Activated CD4-positive, alpha-beta T cell treated with anti-CD3 and anti-CD28 coated beads, Interleukin-10, Interleukin-2, amounts not matched to agents 100 ng/mL and 50 ng/mL, durations not matched to agents 16 hours and 8 hours (primary cell): ENCODE measurements at regions not wholly inside any gene's neighbourhood (a gene's known extent, or its start where the extent isn't known, plus 50 kb on each side); places are given as distances from the start of the nearest gene placed in this dataset.

Experiments used
- DNase-seq: peaks from one replicate; pipeline ENCODE4 v3.0.0-alpha.2; 2020

GRCh38 chr5:31048282-31049270 lies 144.9 kb upstream of the CDH6 start:
- DNase-seq = no peak

DNA sequence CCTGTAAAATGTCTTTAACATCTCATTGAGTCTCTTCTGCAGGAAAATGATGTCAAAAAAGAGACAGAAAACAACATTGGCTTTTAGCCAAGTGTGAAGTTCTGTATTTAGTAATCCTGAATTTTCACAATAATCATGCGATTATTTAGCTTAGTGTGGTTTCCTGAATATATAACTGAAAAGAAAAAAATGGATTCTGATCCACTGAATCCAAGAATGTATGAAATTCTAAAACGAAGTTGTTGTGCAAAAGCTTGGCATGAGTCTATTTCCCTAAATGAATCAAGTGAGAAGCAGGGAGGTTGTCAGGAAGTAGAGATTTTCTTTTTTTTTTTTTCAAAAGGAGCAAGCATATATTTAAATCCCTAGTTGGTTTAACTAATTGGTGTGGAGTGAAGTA lies 145.9 kb upstream of the CDH6 start:
- DNase-seq = no peak

DNA sequence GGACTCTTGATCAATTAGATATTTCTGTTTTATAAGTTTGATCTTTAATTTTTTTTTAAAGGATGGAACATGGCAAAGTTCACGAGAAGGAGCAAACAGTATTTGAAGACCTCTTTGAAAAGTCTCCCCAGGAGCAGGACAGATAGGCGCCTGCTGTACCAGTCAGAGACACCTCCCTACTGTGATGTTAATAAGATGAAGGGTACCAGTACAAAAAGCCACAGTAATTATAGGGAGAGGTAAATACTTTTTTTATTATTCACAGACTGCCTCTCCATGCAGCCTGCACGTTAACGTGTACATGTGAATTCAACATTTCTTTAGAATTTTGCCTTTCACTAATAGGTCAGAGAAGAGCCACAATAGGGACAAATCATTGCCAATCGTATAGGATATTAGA lies 146.5 kb upstream of the CDH6 start:
- DNase-seq = no peak

GRCh38 chr5:31036411-31036810 lies 157.1 kb upstream of the CDH6 start:
- no peak for DNase-seq

GRCh38 chr5:31033295-31033694 lies 160.2 kb upstream of the CDH6 start:
- no peak for DNase-seq

DNA sequence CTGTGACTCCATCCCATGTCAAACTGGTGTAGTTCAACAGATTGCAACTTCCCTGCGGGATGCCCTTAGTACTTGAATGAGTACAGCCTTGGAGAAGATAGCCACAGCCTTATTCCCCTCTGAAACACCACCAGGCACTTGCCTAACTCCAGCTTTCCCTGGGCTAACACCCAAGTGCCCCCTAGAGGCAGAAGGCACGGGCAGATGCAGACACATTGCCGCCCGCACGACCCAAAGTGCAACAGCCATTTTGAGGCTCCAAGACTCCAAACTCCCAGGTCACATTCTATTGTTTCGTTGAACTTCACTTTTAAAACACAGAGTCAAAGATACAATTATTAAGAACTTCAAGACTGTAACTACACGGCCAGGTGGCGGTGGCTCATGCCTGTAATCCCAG lies 163.6 kb upstream of the CDH6 start:
- no peak for DNase-seq

DNA sequence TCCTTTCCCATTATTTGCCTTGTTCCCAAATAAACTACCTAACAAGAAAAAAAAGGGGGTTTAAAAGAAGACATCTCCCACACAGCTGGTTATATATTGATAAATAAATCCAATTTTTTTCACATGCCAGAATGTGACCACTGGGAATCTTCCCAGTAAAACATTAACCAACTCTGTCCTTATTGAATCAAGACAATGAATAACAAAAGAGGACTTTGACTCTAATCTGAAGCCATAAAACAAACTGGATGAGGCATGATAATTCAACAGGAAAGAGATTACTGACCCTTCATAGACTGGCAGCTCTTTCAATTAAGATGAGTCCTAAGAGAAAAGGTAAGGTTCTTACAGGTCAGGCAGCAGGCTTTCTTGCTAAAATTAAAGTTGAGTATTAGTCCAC lies 165.8 kb upstream of the CDH6 start:
- DNase-seq = no peak

GRCh38 chr5:31023105-31023504 lies 170.4 kb upstream of the CDH6 start:
- no peak for DNase-seq

GRCh38 chr5:31021181-31021624 lies 172.3 kb upstream of the CDH6 start:
- no peak for DNase-seq

- no peak for DNase-seq
Measured at GRCh38 chr5:31008231-31008630, 185.3 kb upstream of the CDH6 start.

DNA sequence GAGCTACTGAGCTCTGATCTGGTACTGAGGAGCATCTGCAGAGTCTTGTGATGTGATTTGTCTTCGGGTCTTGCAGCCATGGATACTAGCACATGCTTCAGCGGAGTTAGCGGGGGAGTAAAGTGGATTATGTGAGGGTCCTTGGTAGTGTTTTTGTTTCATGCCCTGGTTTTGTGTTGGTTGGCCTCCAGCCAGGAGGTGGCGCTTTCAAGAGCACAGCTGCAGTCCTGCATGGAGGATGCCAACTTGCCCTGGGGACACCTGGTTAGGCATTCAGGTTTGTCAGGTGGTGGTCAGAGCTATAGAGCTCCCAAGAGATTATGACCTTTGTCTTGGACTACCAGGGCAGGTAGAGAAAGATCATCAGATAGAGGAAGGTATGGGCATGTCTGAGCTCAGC lies 185.8 kb upstream of the CDH6 start:
- DNase-seq = no peak

DNA sequence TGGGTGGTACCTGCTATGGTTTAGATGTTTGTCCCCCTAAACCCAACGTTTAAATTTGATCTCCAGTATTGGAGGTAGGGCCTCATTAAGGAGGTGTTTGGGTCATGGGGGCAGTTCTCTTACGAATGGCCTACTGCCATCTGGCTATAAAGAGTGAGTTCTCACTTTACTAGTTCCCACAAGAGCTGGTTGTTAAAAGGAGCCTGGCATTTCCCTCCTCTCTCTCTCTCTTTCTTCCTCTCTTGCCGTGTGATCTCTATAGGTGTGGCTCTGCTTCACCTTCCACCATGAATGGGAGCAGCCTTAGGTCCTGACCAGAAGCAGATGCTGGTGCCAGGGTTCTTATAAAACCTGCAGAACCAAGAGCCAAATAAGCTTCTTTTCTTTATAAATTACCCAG lies 193.2 kb upstream of the CDH6 start:
- DNase-seq = no peak

- DNase-seq = no peak
Measured at GRCh38 chr5:30997681-30998080, 195.8 kb upstream of the CDH6 start.

DNA sequence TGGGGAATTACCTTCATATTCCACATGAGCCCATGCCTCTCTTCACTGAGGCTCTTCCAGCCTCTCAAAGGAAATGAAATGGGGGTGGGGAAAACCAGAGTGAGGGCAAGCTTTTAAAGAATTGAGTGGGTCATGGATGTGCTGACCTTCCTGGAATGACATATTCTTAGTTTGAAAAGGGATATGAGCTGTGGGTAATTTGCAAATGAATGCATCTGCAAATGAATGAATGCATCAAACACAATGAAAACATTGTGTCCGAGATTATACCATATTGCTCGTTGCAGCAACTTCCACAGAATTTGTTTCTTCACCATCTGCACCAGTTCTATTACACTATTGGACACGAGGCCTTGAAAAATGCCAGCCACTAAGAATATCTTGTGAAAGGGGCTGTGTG lies 198.6 kb upstream of the CDH6 start:
- DNase-seq = no peak

- no peak for DNase-seq
Measured at GRCh38 chr5:30994176-30994575, 199.3 kb upstream of the CDH6 start.

DNA sequence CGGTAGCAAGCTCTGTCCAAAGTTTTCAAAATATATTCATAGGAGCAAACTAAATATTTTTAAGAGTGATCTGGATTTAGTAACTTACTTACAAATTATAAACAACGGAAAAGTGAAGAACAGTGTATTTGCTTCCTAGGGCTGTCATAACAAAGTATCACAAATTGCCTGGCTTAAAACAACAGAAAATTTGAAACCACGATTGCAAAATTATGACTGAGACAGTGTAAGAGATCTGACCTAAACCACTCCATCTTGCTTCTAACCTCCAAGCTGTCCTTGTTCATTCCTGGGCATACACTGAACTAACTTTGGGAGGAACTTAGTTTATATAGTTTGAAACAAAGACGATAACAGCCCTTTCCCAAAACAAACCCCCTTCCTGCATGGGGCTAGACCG lies 202.0 kb upstream of the CDH6 start:
- no peak for DNase-seq

DNA sequence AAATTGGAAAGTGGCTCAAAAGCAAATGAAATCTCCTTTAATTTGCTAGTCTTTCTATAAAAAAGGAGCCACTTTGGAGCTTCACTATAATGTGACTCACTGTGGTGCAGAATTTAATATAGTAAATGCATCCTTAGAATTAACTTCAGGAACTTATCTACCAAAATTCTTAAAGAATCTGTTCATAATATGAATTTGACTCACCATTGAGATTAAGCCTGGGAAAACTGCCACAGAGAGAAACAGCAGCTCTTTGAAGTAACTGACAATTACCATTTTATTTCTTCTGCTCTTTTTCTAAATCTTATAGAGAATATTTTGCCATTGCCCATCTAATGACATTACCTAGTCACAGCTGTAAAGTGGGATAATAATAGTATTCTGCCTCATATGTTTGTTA lies 211.9 kb upstream of the CDH6 start:
- no peak for DNase-seq

- DNase-seq = no peak
Measured at GRCh38 chr5:30968971-30969370, 224.5 kb upstream of the CDH6 start.

DNA sequence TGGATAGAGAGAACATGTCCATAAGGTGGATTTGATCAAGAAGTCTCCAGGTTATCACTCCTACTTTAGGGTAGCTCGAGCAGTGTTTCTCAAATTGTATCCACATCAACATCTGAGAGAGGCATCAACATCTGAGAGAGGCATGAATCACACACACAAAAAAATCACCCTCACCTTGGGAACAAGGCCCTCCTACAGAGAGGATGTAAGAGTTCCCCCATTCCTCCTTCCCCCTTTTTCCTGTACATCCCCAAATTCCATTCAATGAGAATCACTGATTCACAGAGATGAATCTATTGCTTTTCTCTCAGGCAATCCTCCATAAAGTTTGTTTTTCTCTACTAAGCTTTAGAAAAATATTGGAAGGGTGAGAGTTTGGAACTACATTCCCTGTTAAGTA lies 233.4 kb upstream of the CDH6 start:
- DNase-seq = no peak

GRCh38 chr5:30959238-30959637 lies 234.2 kb upstream of the CDH6 start:
- DNase-seq = no peak

DNA sequence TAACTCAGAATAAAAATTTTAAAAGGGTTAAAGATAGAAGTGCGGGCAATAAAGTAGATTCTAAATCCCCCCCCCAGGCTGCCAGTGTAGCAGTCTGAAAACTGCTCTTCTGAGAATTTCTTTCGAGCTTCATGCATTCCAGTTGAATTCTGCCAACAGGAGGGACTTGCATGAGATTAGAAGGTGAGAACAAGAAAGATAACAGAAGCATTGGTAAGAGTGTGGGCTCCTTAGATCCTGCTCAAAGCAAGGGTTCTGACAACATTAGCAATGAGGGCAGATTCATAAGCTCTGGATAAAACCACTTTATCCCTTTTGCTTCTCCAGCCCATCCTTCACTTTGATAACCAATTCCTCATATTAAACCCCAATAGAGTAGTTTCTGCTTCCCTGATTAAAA lies 235.9 kb upstream of the CDH6 start:
- DNase-seq = no peak

DNA sequence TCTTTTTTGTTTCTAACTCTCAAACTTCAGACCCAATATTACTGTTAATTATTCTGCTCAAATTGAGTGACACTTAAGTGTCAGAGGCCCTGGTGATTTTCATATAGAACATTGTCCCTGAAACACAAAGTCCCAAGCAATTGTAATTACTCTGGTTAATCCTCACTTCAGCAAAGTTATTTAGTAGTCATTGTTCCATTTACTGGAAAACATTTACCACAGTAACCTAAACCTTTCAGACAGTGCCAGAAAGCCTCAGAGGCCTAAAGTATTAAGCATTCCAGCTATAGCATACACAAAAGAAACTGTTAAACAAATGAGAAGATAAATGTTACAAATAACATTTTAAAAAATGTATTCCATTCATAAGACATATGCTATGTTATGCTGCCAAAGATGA lies 237.2 kb upstream of the CDH6 start:
- DNase-seq = no peak

- DNase-seq = no peak
Measured at GRCh38 chr5:30937070-30937469, 256.4 kb upstream of the CDH6 start.

GRCh38 chr5:30933599-30933998 lies 259.9 kb upstream of the CDH6 start:
- DNase-seq = no peak
